ENCODE measurements at regions not wholly inside any gene's neighbourhood (a gene's known extent, or its start where the extent isn't known, plus 50 kb on each side); places are given as distances from the start of the nearest gene placed in this dataset.
"Not testable (repeated sequence)": the region's sequence is repeated elsewhere in the genome, so short reads cannot be mapped to it uniquely, and the experiment has no call there.

- DNase-seq, result no peak
Observed at GRCh38 chr2:128605421-128605820, 286.8 kb upstream of the HS6ST1 start.

GRCh38 chr2:128605931-128606330 is 287.3 kb upstream of the HS6ST1 start:
- DNase-seq, result no peak

GRCh38 chr2:128606837-128607236 is 288.2 kb upstream of the HS6ST1 start:
- no peak for DNase-seq

GRCh38 chr2:128607440-128607839 is 288.8 kb upstream of the HS6ST1 start:
- DNase-seq, result no peak

GRCh38 chr2:128607911-128608506 is 289.3 kb upstream of the HS6ST1 start:
- DNase-seq, result no peak

GRCh38 chr2:128608921-128609880 is 290.5 kb upstream of the HS6ST1 start:
- DNase-seq, result no peak

GRCh38 chr2:128610496-128610895 is 291.8 kb upstream of the HS6ST1 start:
- no peak for DNase-seq

- DNase-seq, result no peak
Observed at GRCh38 chr2:128611421-128612320, 293.0 kb upstream of the HS6ST1 start.

- no peak for DNase-seq
Observed at GRCh38 chr2:128612628-128613027, 294.0 kb upstream of the HS6ST1 start.

GRCh38 chr2:128613351-128613750 is 294.7 kb upstream of the HS6ST1 start:
- DNase-seq, result no peak

GRCh38 chr2:128613876-128614275 is 295.2 kb upstream of the HS6ST1 start:
- DNase-seq, result no peak

- DNase-seq, result not testable (repeated sequence)
Observed at GRCh38 chr2:128614907-128615306, 296.2 kb upstream of the HS6ST1 start.

- no peak for DNase-seq
Observed at GRCh38 chr2:128615571-128615970, 296.9 kb upstream of the HS6ST1 start.

GRCh38 chr2:128617029-128617590 is 298.4 kb upstream of the HS6ST1 start:
- no peak for DNase-seq

- no peak for DNase-seq
Observed at GRCh38 chr2:128617661-128618060, 299.0 kb upstream of the HS6ST1 start.

GRCh38 chr2:128618642-128619041 is 300.0 kb upstream of the HS6ST1 start:
- DNase-seq, result no peak

- DNase-seq, result no peak
Observed at GRCh38 chr2:128619471-128620325, 301.0 kb upstream of the HS6ST1 start.

- no peak for DNase-seq
Observed at GRCh38 chr2:128621074-128621473, 302.4 kb upstream of the HS6ST1 start.

GRCh38 chr2:128622371-128622770 is 303.7 kb upstream of the HS6ST1 start:
- DNase-seq, result no peak

GRCh38 chr2:128622955-128623620 is 304.4 kb upstream of the HS6ST1 start:
- no peak for DNase-seq

Measured in DMS153 (cell line).